Lower leg skin (tissue), 3 donors: ENCODE measurements at regions not wholly inside any gene's neighbourhood (a gene's known extent, or its start where the extent isn't known, plus 50 kb on each side); places are given as distances from the start of the nearest gene placed in this dataset.

ENCODE experiments used
- POLR2A ChIP-seq, 2 donors: fragments of 450-650 bp; IDR thresholded peaks; one replicate each; pipeline ENCODE4 v1.6.1; 2016 to 2017; ENCODE audit warnings: antibody characterized with exemption in 2 of 2, mild to moderate bottlenecking in 1 of 2, moderate library complexity in 1 of 2
- TF ChIP-seq, protein P1 (sequence below), 3 donors: fragments of 450-650 bp; IDR thresholded peaks; one replicate each; pipeline ENCODE4 v1.5.1; 2016; ENCODE audit warnings: antibody characterized with exemption in 3 of 3, mild to moderate bottlenecking in 3 of 3, moderate library complexity in 2 of 3

DNA sequence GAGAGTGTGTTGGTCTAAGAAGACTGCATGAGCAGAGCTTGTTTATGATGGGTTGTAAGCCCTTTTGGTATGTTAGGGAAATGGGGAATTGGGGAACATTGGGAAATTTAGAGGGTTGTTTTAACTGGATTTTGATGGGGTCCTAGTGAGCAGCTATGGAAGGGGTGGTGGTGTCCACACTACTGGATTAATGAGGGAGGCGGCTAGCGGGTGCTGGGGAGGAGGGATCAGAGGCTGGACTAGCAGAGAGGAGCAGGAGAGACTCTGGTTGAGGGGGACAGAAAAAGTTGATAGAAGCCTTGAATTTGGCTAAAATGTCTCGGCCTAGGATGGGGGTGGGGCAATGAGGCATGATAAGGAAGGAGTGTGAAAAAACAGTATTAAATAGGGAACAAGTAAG lies 1369.1 kb downstream of the UQCRFS1 start:
- TF ChIP-seq POLR2A (IDR thresholded peaks at IDR 0.05) = no peak
- TF ChIP-seq, protein P1, sequence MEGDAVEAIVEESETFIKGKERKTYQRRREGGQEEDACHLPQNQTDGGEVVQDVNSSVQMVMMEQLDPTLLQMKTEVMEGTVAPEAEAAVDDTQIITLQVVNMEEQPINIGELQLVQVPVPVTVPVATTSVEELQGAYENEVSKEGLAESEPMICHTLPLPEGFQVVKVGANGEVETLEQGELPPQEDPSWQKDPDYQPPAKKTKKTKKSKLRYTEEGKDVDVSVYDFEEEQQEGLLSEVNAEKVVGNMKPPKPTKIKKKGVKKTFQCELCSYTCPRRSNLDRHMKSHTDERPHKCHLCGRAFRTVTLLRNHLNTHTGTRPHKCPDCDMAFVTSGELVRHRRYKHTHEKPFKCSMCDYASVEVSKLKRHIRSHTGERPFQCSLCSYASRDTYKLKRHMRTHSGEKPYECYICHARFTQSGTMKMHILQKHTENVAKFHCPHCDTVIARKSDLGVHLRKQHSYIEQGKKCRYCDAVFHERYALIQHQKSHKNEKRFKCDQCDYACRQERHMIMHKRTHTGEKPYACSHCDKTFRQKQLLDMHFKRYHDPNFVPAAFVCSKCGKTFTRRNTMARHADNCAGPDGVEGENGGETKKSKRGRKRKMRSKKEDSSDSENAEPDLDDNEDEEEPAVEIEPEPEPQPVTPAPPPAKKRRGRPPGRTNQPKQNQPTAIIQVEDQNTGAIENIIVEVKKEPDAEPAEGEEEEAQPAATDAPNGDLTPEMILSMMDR (IDR thresholded peaks at IDR 0.05) = no peak
